OCI-LY7 (cell line): ENCODE measurements at regions not wholly inside any gene's neighbourhood (a gene's known extent, or its start where the extent isn't known, plus 50 kb on each side); places are given as distances from the start of the nearest gene placed in this dataset.

Experiments
- EZH2phosphoT487 ChIP-seq: fragments of 200-600 bp; sonication (generic); IDR thresholded peaks from 2 replicates; pipeline ENCODE4 v1.6.1; 2018; ENCODE audit warnings: low read depth, borderline replicate concordance, mild to moderate bottlenecking, mixed run types, antibody characterized with exemption, low read length, moderate library complexity, mixed read lengths
- TF ChIP-seq, protein P1 (sequence below): fragments of 200-600 bp; sonication (generic); conservative IDR thresholded peaks from 2 replicates; pipeline ENCODE4 v1.5.1; 2014; ENCODE audit warnings: mild to moderate bottlenecking, antibody characterized with exemption, low read length, moderate library complexity, mixed read lengths

DNA sequence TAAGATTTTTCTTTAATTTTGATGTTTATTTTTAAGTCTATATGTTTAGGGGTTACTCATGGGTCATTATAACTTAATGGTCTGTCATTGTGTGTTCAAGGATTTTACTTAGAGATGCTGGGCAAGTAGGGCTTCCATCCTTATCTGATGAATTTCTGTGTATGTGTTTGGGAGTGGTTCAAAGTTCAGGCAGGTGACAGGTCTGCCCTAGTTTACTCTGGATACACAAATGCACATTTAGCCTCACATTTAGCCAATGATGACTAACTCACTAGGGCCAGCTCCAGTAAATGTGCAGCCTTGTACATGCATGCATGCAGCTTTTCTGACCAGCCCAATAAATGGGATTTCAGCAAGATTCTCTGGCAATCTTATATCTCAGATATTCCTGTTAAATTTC, 554.1 kb downstream of the SI start:
- TF ChIP-seq, protein P1, sequence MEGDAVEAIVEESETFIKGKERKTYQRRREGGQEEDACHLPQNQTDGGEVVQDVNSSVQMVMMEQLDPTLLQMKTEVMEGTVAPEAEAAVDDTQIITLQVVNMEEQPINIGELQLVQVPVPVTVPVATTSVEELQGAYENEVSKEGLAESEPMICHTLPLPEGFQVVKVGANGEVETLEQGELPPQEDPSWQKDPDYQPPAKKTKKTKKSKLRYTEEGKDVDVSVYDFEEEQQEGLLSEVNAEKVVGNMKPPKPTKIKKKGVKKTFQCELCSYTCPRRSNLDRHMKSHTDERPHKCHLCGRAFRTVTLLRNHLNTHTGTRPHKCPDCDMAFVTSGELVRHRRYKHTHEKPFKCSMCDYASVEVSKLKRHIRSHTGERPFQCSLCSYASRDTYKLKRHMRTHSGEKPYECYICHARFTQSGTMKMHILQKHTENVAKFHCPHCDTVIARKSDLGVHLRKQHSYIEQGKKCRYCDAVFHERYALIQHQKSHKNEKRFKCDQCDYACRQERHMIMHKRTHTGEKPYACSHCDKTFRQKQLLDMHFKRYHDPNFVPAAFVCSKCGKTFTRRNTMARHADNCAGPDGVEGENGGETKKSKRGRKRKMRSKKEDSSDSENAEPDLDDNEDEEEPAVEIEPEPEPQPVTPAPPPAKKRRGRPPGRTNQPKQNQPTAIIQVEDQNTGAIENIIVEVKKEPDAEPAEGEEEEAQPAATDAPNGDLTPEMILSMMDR = no peak
- TF ChIP-seq EZH2phosphoT487 = no peak
